PFSK-1 (cell line): ENCODE measurements at regions not wholly inside any gene's neighbourhood (a gene's known extent, or its start where the extent isn't known, plus 50 kb on each side); places are given as distances from the start of the nearest gene placed in this dataset.

ENCODE experiments used
- FOXP2 ChIP-seq: optimal IDR thresholded peaks from 2 replicates; pipeline ENCODE3; 2011; ENCODE audit warnings: borderline replicate concordance, control low read depth, inconsistent platforms; ENCODE audit not compliant: insufficient read depth; ENCODE audit errors: extremely low read length, extremely low read depth
- POLR2AphosphoS5 ChIP-seq: IDR thresholded peaks from 2 replicates; pipeline ENCODE4 v1.6.1; 2012; ENCODE audit warnings: low read depth, mild to moderate bottlenecking, control low read depth, low read length, moderate library complexity
- REST ChIP-seq, 2 experiments: IDR thresholded peaks; 2 replicates each; pipeline versions ENCODE4 v1.6.1 to v1.8.0; 2011 to 2012; ENCODE audit warnings: low read depth in 2 of 2, low read length in 2 of 2, control low read depth in 1 of 2, inconsistent platforms in 1 of 2, mild to moderate bottlenecking in 1 of 2, moderate library complexity in 1 of 2; ENCODE audit not compliant: insufficient read depth in 1 of 2

DNA sequence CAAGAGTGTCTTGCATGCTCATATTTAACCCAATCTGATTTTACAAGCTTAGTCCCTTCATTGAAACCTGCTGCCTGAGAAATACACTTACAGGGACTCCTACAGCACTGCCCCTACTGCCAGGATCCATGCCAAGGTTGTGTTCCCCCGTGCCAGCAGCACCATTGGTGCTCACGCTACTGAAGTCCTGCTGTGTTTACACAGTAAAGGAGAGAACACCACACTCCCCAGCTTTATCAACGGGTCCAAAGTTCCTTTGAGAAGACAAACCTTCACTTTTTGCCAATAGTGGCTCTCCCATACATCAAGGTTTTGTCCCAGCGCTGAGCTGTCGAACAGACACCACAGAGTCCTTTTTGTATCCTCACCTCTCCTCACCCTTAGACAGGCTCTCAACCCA, 155.1 kb upstream of the WWC1 start:
- no peak for TF ChIP-seq POLR2AphosphoS5
- no peak for TF ChIP-seq REST (IDR thresholded peaks at IDR 0.05; ENCODE audit: insufficient read depth in 1 of 2, low read depth in 2 of 2, low read length in 2 of 2)
- no peak for TF ChIP-seq FOXP2
